GM23338 (cell line): ENCODE measurements at regions not wholly inside any gene's neighbourhood (a gene's known extent, or its start where the extent isn't known, plus 50 kb on each side); places are given as distances from the start of the nearest gene placed in this dataset.

Source experiments
- ATAC-seq: fragments of 200-7000 bp; cut with Tn5 transposase; 3 replicates; pipeline ENCODE4 v1.9.1; 2020
- DNase-seq: peaks from one replicate; pipeline ENCODE4 v3.0.0-alpha.2; 2015; ENCODE audit warnings: low spot score
- H2AFZ ChIP-seq: fragments of 200-600 bp; sonication (generic); 2 replicates; pipeline ENCODE4 v1.8.0; 2016; ENCODE audit warnings: antibody characterized with exemption, mild to moderate bottlenecking, moderate library complexity
- H3F3A ChIP-seq: fragments of 200-600 bp; sonication (generic); replicated peaks from 2 replicates; pipeline ENCODE4 v1.8.0; 2017; ENCODE audit warnings: antibody characterized with exemption, mixed run types, low read depth
- H3K27ac ChIP-seq: fragments of 200-600 bp; sonication (generic); 2 replicates; pipeline ENCODE4 v1.6.1; 2016; ENCODE audit warnings: low read depth
- H3K27me3 ChIP-seq: fragments of 200-600 bp; sonication (generic); 2 replicates; pipeline ENCODE4 v1.8.0; 2016; ENCODE audit warnings: mild to moderate bottlenecking, mixed run types, moderate library complexity; ENCODE audit not compliant: insufficient read depth
- H3K36me3 ChIP-seq: fragments of 200-600 bp; sonication (generic); 2 replicates; pipeline ENCODE4 v1.8.0; 2016; ENCODE audit warnings: mild to moderate bottlenecking; ENCODE audit not compliant: insufficient read depth
- H3K4me1 ChIP-seq: fragments of 200-600 bp; sonication (generic); 2 replicates; pipeline ENCODE4 v1.8.0; 2016; ENCODE audit warnings: mild to moderate bottlenecking, moderate library complexity; ENCODE audit not compliant: insufficient read depth
- H3K4me2 ChIP-seq: fragments of 200-600 bp; sonication (generic); 2 replicates; pipeline ENCODE4 v1.7.1; 2017; ENCODE audit warnings: mixed run types
- H3K4me3 ChIP-seq: fragments of 200-600 bp; sonication (generic); 2 replicates; pipeline ENCODE4 v1.6.1; 2016; ENCODE audit warnings: mixed run types
- H3K79me2 ChIP-seq: fragments of 200-600 bp; sonication (generic); replicated peaks from 2 replicates; pipeline ENCODE4 v1.8.0; 2017; ENCODE audit warnings: mild to moderate bottlenecking; ENCODE audit not compliant: insufficient read depth
- H3K9me2 ChIP-seq: fragments of 200-600 bp; sonication (generic); 2 replicates; pipeline ENCODE4 v1.8.0; 2017; ENCODE audit not compliant: insufficient read depth
- H4K20me1 ChIP-seq: fragments of 200-600 bp; sonication (generic); replicated peaks from 2 replicates; pipeline ENCODE4 v1.8.0; 2017; ENCODE audit warnings: mild to moderate bottlenecking; ENCODE audit not compliant: insufficient read depth
- H3K27ac Mint-ChIP-seq: 2 replicates; pipeline ENCODE4 v1.8.0; 2020; ENCODE audit warnings: inconsistent platforms, mild to moderate bottlenecking, moderate library complexity, mixed read lengths
- H3K27me3 Mint-ChIP-seq: 3 replicates; pipeline ENCODE4 v1.8.0; 2022; ENCODE audit warnings: low read depth, mild to moderate bottlenecking, moderate library complexity, mixed read lengths, inconsistent platforms; ENCODE audit not compliant: insufficient read depth, poor library complexity
- H3K36me3 Mint-ChIP-seq: 3 replicates; pipeline ENCODE4 v1.8.0; 2021; ENCODE audit warnings: low read depth, mild to moderate bottlenecking, inconsistent platforms, moderate library complexity, mixed read lengths
- H3K4me1 Mint-ChIP-seq: 3 replicates; pipeline ENCODE4 v1.8.0; 2020; ENCODE audit warnings: mild to moderate bottlenecking, inconsistent platforms, mixed read lengths
- H3K4me3 Mint-ChIP-seq: 3 replicates; pipeline ENCODE4 v1.8.0; 2021; ENCODE audit warnings: moderate library complexity, mild to moderate bottlenecking, inconsistent platforms, mixed read lengths
- H3K9me3 Mint-ChIP-seq: 3 replicates; pipeline ENCODE4 v1.8.0; 2020; ENCODE audit warnings: moderate library complexity, mild to moderate bottlenecking, inconsistent platforms, mixed read lengths
- ETS1 ChIP-seq: IDR thresholded peaks from 2 replicates; pipeline ENCODE4 v1.6.1; 2016; ENCODE audit warnings: antibody characterized with exemption
- REST ChIP-seq: IDR thresholded peaks from one replicate; pipeline ENCODE4 v1.6.1; 2018; ENCODE audit warnings: antibody characterized with exemption; ENCODE audit not compliant: unreplicated experiment
- ZNF114 ChIP-seq: fragments of 250-450 bp; sonication (Bioruptor Pico); IDR thresholded peaks from 2 replicates; pipeline ENCODE4 v1.5.0; 2020; ENCODE audit warnings: mild to moderate bottlenecking, moderate library complexity
- ZNF462 ChIP-seq: fragments of 250-450 bp; sonication (Bioruptor Pico); IDR thresholded peaks from 2 replicates; pipeline ENCODE4 v1.5.0; 2020; ENCODE audit warnings: mild to moderate bottlenecking, moderate library complexity

GRCh38 chr10:131821378-131822012, 79.3 kb upstream of the PPP2R2D start (continued):
- TF ChIP-seq ZNF462 (CRISPR knock-in tag), result no peak
- TF ChIP-seq ZNF114, result no peak

- no peaks in the 10 kb centered on the region; the same call in 1 of the 2 replicates for H3K4me1 ChIP-seq
- no peaks in the 10 kb centered on the region for H4K20me1 ChIP-seq
- no peaks in the 10 kb centered on the region for H3K79me2 ChIP-seq
- no peaks in the 10 kb centered on the region for H3F3A ChIP-seq
- H3K4me2 ChIP-seq, result no peak overlapping the region
- H3K4me3 ChIP-seq, result no peak overlapping the region
- Mint-ChIP-seq H3K4me1 (peaks cover 26% of the 10 kb centered on the region), H3K27me3 (peaks cover 3% of the 10 kb centered on the region), H3K36me3 (no peaks in the 10 kb centered on the region; the same call in 2 of the 3 replicates), H3K9me3 (no peaks in the 10 kb centered on the region), H3K4me3 (no peak overlapping the region), H3K27ac (no peak overlapping the region)
- no peaks in the 10 kb centered on the region; the same call in 1 of the 2 replicates for H3K9me2 ChIP-seq
- peak overlapping the region; percentile 38; the same call in 1 of the 2 replicates for H2AFZ ChIP-seq
- no peak for DNase-seq
- H3K27ac ChIP-seq, result no peak overlapping the region
- H3K27me3 ChIP-seq, result no peaks in the 10 kb centered on the region
- no peak for ATAC-seq
- H3K36me3 ChIP-seq, result no peaks in the 10 kb centered on the region
- TF ChIP-seq REST (no peak), ETS1 (no peak)
These were observed 78.7 kb upstream of the PPP2R2D start for GRCh38 chr10:131822013-131822691.
